H9 (cell line): ENCODE measurements at regions not wholly inside any gene's neighbourhood (a gene's known extent, or its start where the extent isn't known, plus 50 kb on each side); places are given as distances from the start of the nearest gene placed in this dataset.
"Not testable (repeated sequence)": the region's sequence is repeated elsewhere in the genome, so short reads cannot be mapped to it uniquely, and the experiment has no call there.

ENCODE experiments used
- DNase-seq: peaks from one replicate; pipeline ENCODE4 v3.0.0-alpha.2; 2017
- H2AFZ ChIP-seq: one replicate; pipeline ENCODE4 v1.6.1; 2013; ENCODE audit warnings: mild to moderate bottlenecking, low read length, control low read depth, moderate library complexity
- H2AK5ac ChIP-seq: 2 replicates; pipeline ENCODE4 v1.6.1; 2013; ENCODE audit warnings: low read length, control low read depth, mixed read lengths; ENCODE audit not compliant: insufficient read length
- H2BK120ac ChIP-seq: one replicate; pipeline ENCODE4 v1.6.1; 2013; ENCODE audit warnings: low read depth, mild to moderate bottlenecking, low read length, control low read depth, inconsistent platforms; ENCODE audit not compliant: poor library complexity, severe bottlenecking
- H2BK12ac ChIP-seq: 2 replicates; pipeline ENCODE4 v1.6.1; 2013; ENCODE audit warnings: low read length, control low read depth, mixed read lengths, low read depth; ENCODE audit not compliant: insufficient read length
- H2BK15ac ChIP-seq: 2 replicates; pipeline ENCODE4 v1.6.1; 2013; ENCODE audit warnings: low read depth, low read length, control low read depth
- H2BK20ac ChIP-seq: one replicate; pipeline ENCODE4 v1.6.1; 2013; ENCODE audit warnings: low read depth, mild to moderate bottlenecking, low read length, control low read depth, inconsistent platforms; ENCODE audit not compliant: poor library complexity, severe bottlenecking
- H2BK5ac ChIP-seq: 2 replicates; pipeline ENCODE4 v1.6.1; 2013; ENCODE audit warnings: low read length, control low read depth, mixed read lengths; ENCODE audit not compliant: insufficient read length
- H3K14ac ChIP-seq: 2 replicates; pipeline ENCODE4 v1.6.1; 2013; ENCODE audit warnings: low read length, control low read depth; ENCODE audit not compliant: insufficient read depth
- H3K18ac ChIP-seq: 2 replicates; pipeline ENCODE4 v1.6.1; 2013; ENCODE audit warnings: low read depth, mild to moderate bottlenecking, mixed read lengths, low read length, control low read depth; ENCODE audit not compliant: insufficient read length
- H3K23ac ChIP-seq: 2 replicates; pipeline ENCODE4 v1.6.1; 2013; ENCODE audit warnings: low read length, control low read depth, mixed read lengths, low read depth; ENCODE audit not compliant: insufficient read length
- H3K23me2 ChIP-seq: 2 replicates; pipeline ENCODE4 v1.6.1; 2013; ENCODE audit warnings: low read depth, mild to moderate bottlenecking, mixed read lengths, low read length, control low read depth; ENCODE audit not compliant: insufficient read length, poor library complexity, severe bottlenecking
- H3K27ac ChIP-seq: 2 replicates; pipeline ENCODE4 v1.5.1; 2013; ENCODE audit warnings: low read length, control low read depth, mixed read lengths, low read depth; ENCODE audit not compliant: insufficient read length
- H3K27me3 ChIP-seq: 2 replicates; pipeline ENCODE4 v1.6.1; 2013; ENCODE audit warnings: low read length, control low read depth, inconsistent platforms; ENCODE audit not compliant: insufficient read depth
- H3K4ac ChIP-seq: 2 replicates; pipeline ENCODE4 v1.6.1; 2013; ENCODE audit warnings: low read depth, mild to moderate bottlenecking, control low read depth, inconsistent platforms, low read length, moderate library complexity
- H3K4me1 ChIP-seq: 2 replicates; pipeline ENCODE4 v1.6.1; 2013; ENCODE audit warnings: low read length, control low read depth, inconsistent platforms; ENCODE audit not compliant: insufficient read depth
- H3K4me2 ChIP-seq: 2 replicates; pipeline ENCODE4 v1.6.1; 2013; ENCODE audit warnings: low read length, control low read depth, mixed read lengths; ENCODE audit not compliant: insufficient read length, insufficient read depth
- H3K56ac ChIP-seq: 2 replicates; pipeline ENCODE4 v1.6.1; 2013; ENCODE audit warnings: low read depth, mild to moderate bottlenecking, mixed read lengths, low read length, control low read depth; ENCODE audit not compliant: insufficient read length
- H3K79me1 ChIP-seq: 2 replicates; pipeline ENCODE4 v1.6.1; 2013; ENCODE audit warnings: low read depth, mild to moderate bottlenecking, moderate library complexity, low read length, control low read depth, inconsistent platforms; ENCODE audit not compliant: insufficient read depth, poor library complexity, severe bottlenecking
- H3K79me2 ChIP-seq: 2 replicates; pipeline ENCODE4 v1.6.1; 2013; ENCODE audit warnings: low read length, control low read depth, inconsistent platforms; ENCODE audit not compliant: insufficient read depth
- H3K9ac ChIP-seq: 2 replicates; pipeline ENCODE4 v1.6.1; 2013; ENCODE audit warnings: low read length, control low read depth, mixed read lengths; ENCODE audit not compliant: insufficient read length; ENCODE audit errors: extremely low read depth
- H3K9me3 ChIP-seq: one replicate; pipeline ENCODE4 v1.6.1; 2013; ENCODE audit warnings: low read depth, low read length, inconsistent platforms; ENCODE audit not compliant: control insufficient read depth
- H3T11ph ChIP-seq: one replicate; pipeline ENCODE4 v1.6.1; 2013; ENCODE audit warnings: mild to moderate bottlenecking, low read length, control low read depth, inconsistent platforms
- H4K20me1 ChIP-seq: one replicate; pipeline ENCODE4 v1.6.1; 2013; ENCODE audit not compliant: control insufficient read depth, insufficient read length, insufficient read depth
- H4K5ac ChIP-seq: 2 replicates; pipeline ENCODE4 v1.6.1; 2013; ENCODE audit warnings: low read depth, mild to moderate bottlenecking, mixed read lengths, low read length, control low read depth; ENCODE audit not compliant: insufficient read length
- H4K8ac ChIP-seq: replicated peaks from 2 replicates; pipeline ENCODE4 v1.6.1; 2013; ENCODE audit warnings: low read length, control low read depth, mixed read lengths, low read depth; ENCODE audit not compliant: insufficient read length
- H4K91ac ChIP-seq: 2 replicates; pipeline ENCODE4 v1.6.1; 2013; ENCODE audit warnings: low read depth, mild to moderate bottlenecking, moderate library complexity, mixed read lengths, low read length, control low read depth; ENCODE audit not compliant: insufficient read length
- H3K27ac Mint-ChIP-seq, 3 experiments: 2 replicates in 2 of 3; 3 replicates in 1 of 3; pipeline ENCODE4 v1.8.0; 2020 to 2021; ENCODE audit warnings: mixed read lengths in 3 of 3, mild to moderate bottlenecking in 1 of 3, moderate library complexity in 1 of 3
- H3K27me3 Mint-ChIP-seq: 2 replicates; pipeline ENCODE4 v1.8.0; 2021; ENCODE audit warnings: low read depth, mild to moderate bottlenecking, moderate library complexity, mixed read lengths
- H3K36me3 Mint-ChIP-seq, 3 experiments: 2 replicates in 2 of 3; 3 replicates in 1 of 3; pipeline ENCODE4 v1.8.0; 2020 to 2021; ENCODE audit warnings: low read depth in 3 of 3, mixed read lengths in 3 of 3; ENCODE audit not compliant: insufficient read depth in 1 of 3
- H3K4me1 Mint-ChIP-seq, 2 experiments: 2 replicates each; pipeline ENCODE4 v1.8.0; 2020; ENCODE audit warnings: mixed read lengths in 2 of 2
- H3K4me3 Mint-ChIP-seq, 2 experiments: 2 replicates in 1 of 2; 3 replicates in 1 of 2; pipeline ENCODE4 v1.8.0; 2020 to 2021; ENCODE audit warnings: mild to moderate bottlenecking in 2 of 2, mixed read lengths in 2 of 2, moderate library complexity in 1 of 2
- H3K9me3 Mint-ChIP-seq, 2 experiments: 2 replicates in 1 of 2; 3 replicates in 1 of 2; pipeline ENCODE4 v1.8.0; 2020; ENCODE audit warnings: mild to moderate bottlenecking in 2 of 2, mixed read lengths in 2 of 2, moderate library complexity in 1 of 2
- WGBS: extraction: QIAGEN DNeasy Blood & Tissue Kit; methylation state at CpG from one replicate; pipeline ENCODE4 v1.1.7; 2013; ENCODE audit warnings: missing lambda C conversion rate, low lambda C conversion rate, mixed read lengths; ENCODE audit not compliant: insufficient read length; ENCODE audit errors: extremely low coverage; 5-methylcytosine and 5-hydroxymethylcytosine counted together

- no CpG with 5 or more reads among the region's 5 CpGs for WGBS
Measured at GRCh38 chr1:90811444-90811950, 94.4 kb upstream of the BARHL2 start.

More at GRCh38 chr1:90811444-90811950, 94.4 kb upstream of the BARHL2 start:
- H3K27ac Mint-ChIP-seq, H3T11ph ChIP-seq, H3K23me2 ChIP-seq, H3K18ac ChIP-seq, H3K36me3 Mint-ChIP-seq, H2BK15ac ChIP-seq, H4K20me1 ChIP-seq, H2BK20ac ChIP-seq, H2BK12ac ChIP-seq, H3K56ac ChIP-seq, H3K79me1 ChIP-seq, H4K91ac ChIP-seq, H3K79me2 ChIP-seq, H3K4me1 ChIP-seq, H3K23ac ChIP-seq, H3K9me3 Mint-ChIP-seq, H3K9me3 ChIP-seq, H4K5ac ChIP-seq, H3K4me2 ChIP-seq, H2AFZ ChIP-seq, H3K14ac ChIP-seq, DNase-seq, H3K27ac ChIP-seq, H2BK120ac ChIP-seq, H2AK5ac ChIP-seq, H2BK5ac ChIP-seq, H3K4ac ChIP-seq, H4K8ac ChIP-seq, H3K9ac ChIP-seq, H3K4me3 Mint-ChIP-seq: not testable (repeated sequence)
- H3K27me3 ChIP-seq, result peaks cover 39% of the 10 kb centered on the region
- peaks cover 85% of the 10 kb centered on the region for H3K27me3 Mint-ChIP-seq
- peaks cover 19 to 23% of the 10 kb centered on the region in 2 experiments for H3K4me1 Mint-ChIP-seq
